Neural cell (in vitro differentiated cells): ENCODE measurements at regions not wholly inside any gene's neighbourhood (a gene's known extent, or its start where the extent isn't known, plus 50 kb on each side); places are given as distances from the start of the nearest gene placed in this dataset.

Experiments
- H2AFZ ChIP-seq: fragments of 200-600, 300-800 bp; sonication (generic), shearing (Covaris generic); 2 replicates; pipeline ENCODE4 v1.6.0; 2014; ENCODE audit warnings: low read depth, mild to moderate bottlenecking, antibody characterized with exemption, low read length, moderate library complexity
- H3F3A ChIP-seq: fragments of 200-600 bp; shearing (Covaris generic); 2 replicates; pipeline ENCODE4 v1.6.1; 2016; ENCODE audit warnings: mild to moderate bottlenecking, moderate library complexity, mixed read lengths, antibody characterized with exemption, low read length; ENCODE audit not compliant: insufficient read depth, poor library complexity, severe bottlenecking
- H3K27ac ChIP-seq: fragments of 200-600, 300-800 bp; sonication (generic), shearing (Covaris generic); 2 replicates; pipeline ENCODE4 v1.5.1; 2014; ENCODE audit warnings: mild to moderate bottlenecking, low read length, moderate library complexity
- H3K27me3 ChIP-seq: fragments of 300-800, 200-600 bp; sonication (generic), shearing (Covaris generic); 2 replicates; pipeline ENCODE4 v1.6.0; 2014; ENCODE audit warnings: mild to moderate bottlenecking, low read depth, low read length, moderate library complexity; ENCODE audit not compliant: insufficient read depth
- H3K36me3 ChIP-seq: fragments of 300-800, 200-600 bp; sonication (generic), shearing (Covaris generic); 2 replicates; pipeline ENCODE4 v1.5.1; 2014; ENCODE audit warnings: mild to moderate bottlenecking, antibody characterized with exemption, low read length, moderate library complexity; ENCODE audit not compliant: insufficient read depth
- H3K4me2 ChIP-seq: fragments of 300-800, 200-600 bp; sonication (generic), shearing (Covaris generic); 2 replicates; pipeline ENCODE4 v1.6.0; 2014; ENCODE audit warnings: mild to moderate bottlenecking, low read length
- H3K4me3 ChIP-seq: fragments of 300-800, 200-600 bp; sonication (generic), shearing (Covaris generic); 2 replicates; pipeline ENCODE4 v1.5.1; 2014; ENCODE audit warnings: mild to moderate bottlenecking, low read length, moderate library complexity
- H3K79me2 ChIP-seq: fragments of 200-600 bp; shearing (Covaris generic); replicated peaks from 2 replicates; pipeline ENCODE4 v1.6.0; 2014; ENCODE audit warnings: mild to moderate bottlenecking, low read length, moderate library complexity; ENCODE audit not compliant: insufficient read depth
- H3K9ac ChIP-seq: fragments of 300-800, 200-600 bp; sonication (generic), shearing (Covaris generic); 2 replicates; pipeline ENCODE4 v1.6.1; 2016; ENCODE audit warnings: mild to moderate bottlenecking, low read length, mixed read lengths
- H3K9me2 ChIP-seq: fragments of 200-600 bp; shearing (Covaris generic); 2 replicates; pipeline ENCODE4 v1.6.1; 2016; ENCODE audit warnings: mild to moderate bottlenecking, low read length, mixed read lengths; ENCODE audit not compliant: insufficient read depth
- H3K9me3 ChIP-seq: fragments of 200-600, 300-800 bp; sonication (generic), shearing (Covaris generic); 2 replicates; pipeline ENCODE4 v1.6.1; 2016; ENCODE audit warnings: mild to moderate bottlenecking, mixed run types, low read length, moderate library complexity, mixed read lengths
- H4K20me1 ChIP-seq: fragments of 200-600 bp; shearing (Covaris generic); 2 replicates; pipeline ENCODE4 v1.6.1; 2016; ENCODE audit warnings: mild to moderate bottlenecking, mixed run types; ENCODE audit not compliant: insufficient read depth
- EP300 ChIP-seq: fragments of 450-650 bp; conservative IDR thresholded peaks from 2 replicates; pipeline ENCODE4 v1.6.1; 2014; ENCODE audit warnings: antibody characterized with exemption, mild to moderate bottlenecking, moderate library complexity; ENCODE audit not compliant: poor library complexity, severe bottlenecking
- EZH2 ChIP-seq: fragments of 200-600, 300-800 bp; shearing (Covaris generic), sonication (generic); IDR thresholded peaks from 2 replicates; pipeline ENCODE4 v1.6.1; 2014; ENCODE audit warnings: antibody characterized with exemption, low read length, borderline replicate concordance, mild to moderate bottlenecking; ENCODE audit not compliant: insufficient read depth, poor library complexity, severe bottlenecking
- MXI1 ChIP-seq: fragments of 450-650 bp; conservative IDR thresholded peaks from 2 replicates; pipeline ENCODE4 v1.6.1; 2014; ENCODE audit warnings: antibody characterized with exemption, mild to moderate bottlenecking; ENCODE audit not compliant: poor library complexity, severe bottlenecking
- POLR2AphosphoS5 ChIP-seq: IDR thresholded peaks from 2 replicates; pipeline ENCODE4 v1.6.1; 2012
- RAD21 ChIP-seq: fragments of 450-650 bp; conservative IDR thresholded peaks from 2 replicates; pipeline ENCODE4 v1.6.1; 2014; ENCODE audit warnings: antibody characterized with exemption, mild to moderate bottlenecking, moderate library complexity
- SMC3 ChIP-seq: fragments of 450-650 bp; conservative IDR thresholded peaks from 2 replicates; pipeline ENCODE4 v1.6.1; 2014; ENCODE audit warnings: antibody characterized with exemption, mild to moderate bottlenecking, moderate library complexity; ENCODE audit not compliant: poor library complexity
- TAF1 ChIP-seq: IDR thresholded peaks from 2 replicates; pipeline ENCODE4 v1.6.1; 2012; ENCODE audit warnings: low read depth
- TF ChIP-seq, protein P1 (sequence below): IDR thresholded peaks from 2 replicates; pipeline ENCODE4 v1.6.1; 2012; ENCODE audit warnings: borderline replicate concordance
- TF ChIP-seq, protein P2 (sequence below): fragments of 450-650 bp; IDR thresholded peaks from 2 replicates; pipeline ENCODE4 v1.5.1; 2014; ENCODE audit warnings: antibody characterized with exemption, mild to moderate bottlenecking, moderate library complexity; ENCODE audit not compliant: poor library complexity, severe bottlenecking

DNA sequence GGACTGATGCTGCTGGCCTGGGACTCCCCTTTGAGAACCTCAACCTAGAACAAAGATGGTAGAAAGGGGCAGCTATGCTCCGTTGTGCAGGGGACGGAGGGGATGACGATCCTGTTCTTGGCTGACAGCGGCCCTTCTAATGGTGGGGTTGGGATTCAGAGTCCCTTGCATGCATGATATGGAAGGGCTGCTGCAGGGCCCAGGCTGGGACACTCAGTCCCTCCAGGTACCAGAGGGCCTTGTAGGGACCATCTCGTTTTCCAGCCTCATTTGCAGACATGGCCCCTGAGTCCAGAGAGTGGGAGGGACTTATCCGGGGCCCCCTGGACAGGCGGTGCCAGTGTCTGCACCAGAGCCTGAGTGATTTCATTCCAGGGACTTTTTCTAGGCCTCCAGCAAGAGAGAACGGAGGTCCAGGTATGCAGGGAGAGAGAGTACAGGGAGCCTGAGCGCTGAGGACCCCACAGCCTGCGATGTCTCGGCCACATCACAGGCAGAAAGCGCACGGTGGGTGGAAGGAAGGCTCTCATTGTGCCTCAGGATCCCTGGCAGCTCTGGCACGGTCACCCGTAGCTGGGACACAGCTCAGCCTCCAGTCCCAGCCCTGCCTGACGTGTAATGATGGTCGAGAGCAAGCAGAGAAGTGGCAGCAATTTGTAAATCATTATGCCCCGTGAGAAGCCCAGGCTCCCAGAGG lies 860.8 kb downstream of the TBC1D22A start:
- Histone ChIP-seq H4K20me1 (no peaks in the 10 kb centered on the region), H3F3A (no peaks in the 10 kb centered on the region), H3K4me3 (no peak overlapping the region), H3K9me3 (no peaks in the 10 kb centered on the region), H3K27me3 (no peaks in the 10 kb centered on the region), H2AFZ (no peak overlapping the region), H3K9me2 (no peaks in the 10 kb centered on the region), H3K4me2 (no peak overlapping the region), H3K79me2 (no peaks in the 10 kb centered on the region), H3K9ac (no peak overlapping the region), H3K36me3 (no peaks in the 10 kb centered on the region), H3K27ac (no peak overlapping the region)
- TF ChIP-seq EP300 = no peak
- TF ChIP-seq, protein P1, sequence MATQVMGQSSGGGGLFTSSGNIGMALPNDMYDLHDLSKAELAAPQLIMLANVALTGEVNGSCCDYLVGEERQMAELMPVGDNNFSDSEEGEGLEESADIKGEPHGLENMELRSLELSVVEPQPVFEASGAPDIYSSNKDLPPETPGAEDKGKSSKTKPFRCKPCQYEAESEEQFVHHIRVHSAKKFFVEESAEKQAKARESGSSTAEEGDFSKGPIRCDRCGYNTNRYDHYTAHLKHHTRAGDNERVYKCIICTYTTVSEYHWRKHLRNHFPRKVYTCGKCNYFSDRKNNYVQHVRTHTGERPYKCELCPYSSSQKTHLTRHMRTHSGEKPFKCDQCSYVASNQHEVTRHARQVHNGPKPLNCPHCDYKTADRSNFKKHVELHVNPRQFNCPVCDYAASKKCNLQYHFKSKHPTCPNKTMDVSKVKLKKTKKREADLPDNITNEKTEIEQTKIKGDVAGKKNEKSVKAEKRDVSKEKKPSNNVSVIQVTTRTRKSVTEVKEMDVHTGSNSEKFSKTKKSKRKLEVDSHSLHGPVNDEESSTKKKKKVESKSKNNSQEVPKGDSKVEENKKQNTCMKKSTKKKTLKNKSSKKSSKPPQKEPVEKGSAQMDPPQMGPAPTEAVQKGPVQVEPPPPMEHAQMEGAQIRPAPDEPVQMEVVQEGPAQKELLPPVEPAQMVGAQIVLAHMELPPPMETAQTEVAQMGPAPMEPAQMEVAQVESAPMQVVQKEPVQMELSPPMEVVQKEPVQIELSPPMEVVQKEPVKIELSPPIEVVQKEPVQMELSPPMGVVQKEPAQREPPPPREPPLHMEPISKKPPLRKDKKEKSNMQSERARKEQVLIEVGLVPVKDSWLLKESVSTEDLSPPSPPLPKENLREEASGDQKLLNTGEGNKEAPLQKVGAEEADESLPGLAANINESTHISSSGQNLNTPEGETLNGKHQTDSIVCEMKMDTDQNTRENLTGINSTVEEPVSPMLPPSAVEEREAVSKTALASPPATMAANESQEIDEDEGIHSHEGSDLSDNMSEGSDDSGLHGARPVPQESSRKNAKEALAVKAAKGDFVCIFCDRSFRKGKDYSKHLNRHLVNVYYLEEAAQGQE = no peak
- TF ChIP-seq TAF1 = no peak
- TF ChIP-seq SMC3 = no peak
- no peak for TF ChIP-seq EZH2
- no peak for TF ChIP-seq MXI1
- TF ChIP-seq, protein P2, sequence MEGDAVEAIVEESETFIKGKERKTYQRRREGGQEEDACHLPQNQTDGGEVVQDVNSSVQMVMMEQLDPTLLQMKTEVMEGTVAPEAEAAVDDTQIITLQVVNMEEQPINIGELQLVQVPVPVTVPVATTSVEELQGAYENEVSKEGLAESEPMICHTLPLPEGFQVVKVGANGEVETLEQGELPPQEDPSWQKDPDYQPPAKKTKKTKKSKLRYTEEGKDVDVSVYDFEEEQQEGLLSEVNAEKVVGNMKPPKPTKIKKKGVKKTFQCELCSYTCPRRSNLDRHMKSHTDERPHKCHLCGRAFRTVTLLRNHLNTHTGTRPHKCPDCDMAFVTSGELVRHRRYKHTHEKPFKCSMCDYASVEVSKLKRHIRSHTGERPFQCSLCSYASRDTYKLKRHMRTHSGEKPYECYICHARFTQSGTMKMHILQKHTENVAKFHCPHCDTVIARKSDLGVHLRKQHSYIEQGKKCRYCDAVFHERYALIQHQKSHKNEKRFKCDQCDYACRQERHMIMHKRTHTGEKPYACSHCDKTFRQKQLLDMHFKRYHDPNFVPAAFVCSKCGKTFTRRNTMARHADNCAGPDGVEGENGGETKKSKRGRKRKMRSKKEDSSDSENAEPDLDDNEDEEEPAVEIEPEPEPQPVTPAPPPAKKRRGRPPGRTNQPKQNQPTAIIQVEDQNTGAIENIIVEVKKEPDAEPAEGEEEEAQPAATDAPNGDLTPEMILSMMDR = no peak
- TF ChIP-seq RAD21 = no peak
- no peak for TF ChIP-seq POLR2AphosphoS5

DNA sequence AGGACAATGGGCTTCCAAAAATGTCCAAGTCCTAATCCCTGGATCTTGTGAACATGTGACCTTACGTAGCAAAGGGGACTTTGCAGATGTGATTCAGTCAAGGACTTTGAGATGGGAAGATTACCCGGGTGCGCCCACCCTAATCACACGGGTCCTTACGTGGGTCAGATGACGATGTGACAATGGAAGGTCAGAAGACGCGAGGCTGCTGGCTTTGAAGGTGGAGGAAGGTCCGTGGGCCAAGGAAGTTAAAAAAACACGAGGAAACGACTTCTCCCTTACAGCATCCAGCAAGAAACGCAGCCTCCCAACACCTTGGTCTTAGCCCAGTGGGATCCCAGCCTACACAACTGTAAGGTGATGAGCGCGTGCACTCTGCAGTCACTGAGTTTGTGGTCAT lies 860.1 kb downstream of the TBC1D22A start:
- H2AFZ ChIP-seq = no peak overlapping the region
- H3K4me2 ChIP-seq = no peak overlapping the region
- H3K9ac ChIP-seq = no peak overlapping the region
- no peaks in the 10 kb centered on the region for H3F3A ChIP-seq
- H4K20me1 ChIP-seq = no peaks in the 10 kb centered on the region
- no peaks in the 10 kb centered on the region for H3K9me3 ChIP-seq
- no peak overlapping the region for H3K27ac ChIP-seq
- no peak overlapping the region for H3K4me3 ChIP-seq
- no peaks in the 10 kb centered on the region for H3K79me2 ChIP-seq
- H3K36me3 ChIP-seq = no peaks in the 10 kb centered on the region
- TF ChIP-seq EP300 (no peak), SMC3 (no peak), TAF1 (no peak), RAD21 (no peak)
- TF ChIP-seq, protein P1 = no peak
- no peaks in the 10 kb centered on the region for H3K27me3 ChIP-seq
- no peaks in the 10 kb centered on the region for H3K9me2 ChIP-seq
